Activated naive CD8-positive, alpha-beta T cell (primary cell): ENCODE measurements at regions not wholly inside any gene's neighbourhood (a gene's known extent, or its start where the extent isn't known, plus 50 kb on each side); places are given as distances from the start of the nearest gene placed in this dataset.
"Not testable (repeated sequence)": the region's sequence is repeated elsewhere in the genome, so short reads cannot be mapped to it uniquely, and the experiment has no call there.

Experiments used
- H3K27ac Mint-ChIP-seq: one replicate; pipeline ENCODE4 v1.8.0; 2021; ENCODE audit warnings: mixed read lengths
- H3K27me3 Mint-ChIP-seq: one replicate; pipeline ENCODE4 v1.8.0; 2021; ENCODE audit warnings: mixed read lengths
- H3K36me3 Mint-ChIP-seq: one replicate; pipeline ENCODE4 v1.8.0; 2021; ENCODE audit warnings: mixed read lengths
- H3K4me1 Mint-ChIP-seq: one replicate; pipeline ENCODE4 v1.8.0; 2021; ENCODE audit warnings: low read depth, mixed read lengths
- H3K4me3 Mint-ChIP-seq: one replicate; pipeline ENCODE4 v1.8.0; 2021; ENCODE audit warnings: mild to moderate bottlenecking, mixed read lengths
- H3K9me3 Mint-ChIP-seq: one replicate; pipeline ENCODE4 v1.8.0; 2021; ENCODE audit warnings: low read depth, mixed read lengths

GRCh38 chr19:29873801-29874575, 62.2 kb downstream of the CCNE1 start:
- peak overlapping the region; percentile 51 for H3K4me3 Mint-ChIP-seq
- peaks cover 9% of the 10 kb centered on the region for H3K4me1 Mint-ChIP-seq
- H3K36me3 Mint-ChIP-seq: no peaks in the 10 kb centered on the region
- no peaks in the 10 kb centered on the region for H3K9me3 Mint-ChIP-seq
- H3K27ac Mint-ChIP-seq: no peak overlapping the region
- peaks cover 11% of the 10 kb centered on the region for H3K27me3 Mint-ChIP-seq

DNA sequence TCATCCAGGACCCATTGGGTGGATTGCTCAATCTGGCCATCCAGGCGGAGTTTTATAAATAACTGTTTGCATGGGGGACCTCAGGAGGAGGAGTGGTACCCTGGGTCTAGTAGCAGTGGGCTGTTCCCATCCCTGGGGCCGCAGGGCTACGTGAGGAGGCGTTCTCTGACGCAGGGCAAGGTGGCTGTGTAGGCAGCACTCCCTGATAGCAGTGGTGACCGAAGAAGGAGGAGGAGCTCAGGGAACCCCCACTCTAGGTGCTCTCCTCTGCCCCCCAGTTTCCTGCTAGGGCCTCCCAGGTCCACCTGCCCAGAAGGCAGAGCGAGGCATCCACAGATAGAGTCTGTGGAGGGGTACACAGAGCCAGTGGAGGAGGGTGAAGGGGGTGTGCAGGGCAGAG, 64.1 kb downstream of the CCNE1 start:
- Mint-ChIP-seq H3K4me3 (no peak overlapping the region), H3K27me3 (peaks cover 14% of the 10 kb centered on the region), H3K9me3 (no peaks in the 10 kb centered on the region), H3K4me1 (peaks cover 9% of the 10 kb centered on the region), H3K27ac (no peak overlapping the region), H3K36me3 (no peaks in the 10 kb centered on the region)

DNA sequence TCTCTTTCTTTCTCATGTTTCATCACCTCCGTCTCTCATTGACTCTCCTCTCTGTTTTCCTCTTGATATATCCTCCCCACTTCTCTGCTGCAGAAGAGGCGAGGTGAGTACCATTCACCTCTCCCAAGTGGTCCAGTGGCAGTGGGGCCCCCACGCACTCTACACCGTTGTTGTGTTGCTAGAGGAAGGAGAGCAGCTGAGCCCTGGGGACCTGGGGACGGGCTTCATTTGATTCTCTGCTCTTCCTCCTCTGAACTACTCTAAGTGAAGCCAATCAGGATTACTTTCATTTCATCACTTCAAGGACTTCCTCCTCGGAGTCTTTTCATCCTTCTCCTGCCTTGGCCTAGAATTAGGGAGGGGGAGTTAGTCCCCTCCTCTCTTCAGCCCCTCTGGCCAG, 64.6 kb downstream of the CCNE1 start:
- Mint-ChIP-seq H3K36me3 (no peaks in the 10 kb centered on the region), H3K4me1 (peaks cover 9% of the 10 kb centered on the region), H3K9me3 (no peaks in the 10 kb centered on the region), H3K27me3 (peaks cover 12% of the 10 kb centered on the region), H3K4me3 (no peak overlapping the region), H3K27ac (no peak overlapping the region)

DNA sequence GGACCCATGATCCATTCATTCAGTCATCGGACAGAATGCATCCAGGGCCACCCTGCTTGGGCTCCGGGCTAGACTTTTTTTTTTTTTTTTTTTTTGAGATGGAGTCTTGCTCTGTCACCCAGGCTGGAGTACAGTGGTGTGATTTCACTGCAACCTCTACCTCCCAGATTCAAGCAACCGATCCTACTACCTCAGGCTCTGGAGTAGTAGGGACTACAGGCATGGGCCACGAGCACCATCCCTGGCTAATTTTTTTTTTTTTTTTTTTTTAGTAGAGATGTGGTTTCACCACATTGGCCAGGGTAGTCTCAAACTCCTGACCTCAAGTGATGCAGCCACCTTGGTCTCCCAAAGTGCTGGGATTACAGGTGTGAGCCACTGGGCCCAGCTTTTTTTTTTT, 65.1 kb downstream of the CCNE1 start:
- not testable (repeated sequence) for H3K4me3 Mint-ChIP-seq, H3K4me1 Mint-ChIP-seq, H3K36me3 Mint-ChIP-seq, H3K9me3 Mint-ChIP-seq, H3K27ac Mint-ChIP-seq
- peaks cover 12% of the 10 kb centered on the region for H3K27me3 Mint-ChIP-seq

DNA sequence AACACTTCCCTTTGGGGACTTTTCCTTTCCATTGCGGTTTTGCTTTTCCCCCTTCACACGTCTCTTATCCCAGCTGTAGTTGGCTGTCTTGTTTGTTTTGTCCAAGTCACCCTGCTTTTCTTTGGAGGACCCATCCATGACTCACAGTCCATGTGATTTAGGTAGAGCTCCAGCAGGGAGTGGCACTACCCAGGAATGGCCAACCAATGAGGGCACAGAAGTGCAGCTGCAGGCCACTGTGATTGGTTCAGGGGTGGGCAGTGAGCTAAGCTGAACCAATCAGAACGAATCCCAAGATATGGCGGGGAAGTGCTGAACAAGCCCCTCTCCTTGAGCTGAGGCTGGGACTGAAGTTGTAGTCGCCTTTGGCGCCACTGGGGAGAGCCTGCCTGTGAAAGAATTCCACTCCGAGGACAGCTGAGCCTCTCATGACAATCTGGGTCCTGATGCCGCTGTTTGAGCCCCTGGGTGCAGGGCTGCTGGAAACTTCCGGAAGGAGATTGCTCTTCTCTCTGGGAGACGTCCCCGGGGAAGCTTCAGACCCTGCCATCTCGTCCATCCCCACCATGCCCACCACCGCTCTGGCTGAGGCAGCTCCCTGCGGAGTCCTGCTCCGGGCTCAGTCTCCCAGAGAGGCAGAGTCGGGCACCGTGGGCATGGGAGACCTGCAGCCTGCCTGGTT, 62.9 kb upstream of the URI1 start:
- peaks cover 12% of the 10 kb centered on the region for H3K27me3 Mint-ChIP-seq
- H3K36me3 Mint-ChIP-seq: no peaks in the 10 kb centered on the region
- no peaks in the 10 kb centered on the region for H3K9me3 Mint-ChIP-seq
- H3K4me3 Mint-ChIP-seq: no peak overlapping the region
- H3K27ac Mint-ChIP-seq: no peak overlapping the region
- H3K4me1 Mint-ChIP-seq: no peaks in the 10 kb centered on the region

DNA sequence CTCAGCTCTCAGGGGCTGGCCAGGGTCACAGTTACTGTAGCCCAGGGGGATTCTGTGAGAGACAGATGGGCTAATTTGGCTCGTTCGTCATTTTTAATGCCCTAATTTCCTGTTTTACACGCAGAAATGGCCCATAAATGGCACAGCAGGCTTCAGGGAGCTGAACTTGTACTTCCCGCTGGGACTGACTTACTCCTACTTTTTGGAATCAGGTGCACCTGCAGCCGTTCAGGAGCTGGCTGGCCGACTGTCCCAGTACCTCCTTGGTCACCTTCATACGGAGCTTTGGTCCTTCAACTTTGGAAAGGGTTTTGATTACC, 62.4 kb upstream of the URI1 start:
- H3K27me3 Mint-ChIP-seq: peaks cover 12% of the 10 kb centered on the region
- H3K36me3 Mint-ChIP-seq: no peaks in the 10 kb centered on the region

GRCh38 chr19:29880498-29881081, 61.4 kb upstream of the URI1 start:
- no peaks in the 10 kb centered on the region for H3K9me3 Mint-ChIP-seq
- H3K27ac Mint-ChIP-seq: peak overlapping the region; percentile 34
- H3K4me3 Mint-ChIP-seq: no peak overlapping the region
- no peaks in the 10 kb centered on the region for H3K4me1 Mint-ChIP-seq
- H3K36me3 Mint-ChIP-seq: no peaks in the 10 kb centered on the region
- H3K27me3 Mint-ChIP-seq: peaks cover 9% of the 10 kb centered on the region

More for the DNA sequence above, 62.4 kb upstream of the URI1 start:
- Mint-ChIP-seq H3K27ac (no peak overlapping the region), H3K4me3 (no peak overlapping the region), H3K9me3 (no peaks in the 10 kb centered on the region), H3K4me1 (no peaks in the 10 kb centered on the region)

GRCh38 chr19:29881386-29881785, 60.7 kb upstream of the URI1 start:
- Mint-ChIP-seq H3K27me3 (peaks cover 7% of the 10 kb centered on the region), H3K4me1 (no peaks in the 10 kb centered on the region), H3K4me3 (no peak overlapping the region), H3K36me3 (no peaks in the 10 kb centered on the region), H3K9me3 (no peaks in the 10 kb centered on the region), H3K27ac (no peak overlapping the region)

- Mint-ChIP-seq H3K27ac (no peak overlapping the region), H3K9me3 (no peaks in the 10 kb centered on the region), H3K4me3 (no peak overlapping the region), H3K4me1 (peaks cover 6% of the 10 kb centered on the region), H3K27me3 (peaks cover 5% of the 10 kb centered on the region), H3K36me3 (no peaks in the 10 kb centered on the region)
Measured at GRCh38 chr19:29882719-29883105, 59.3 kb upstream of the URI1 start.

- Mint-ChIP-seq H3K36me3 (no peaks in the 10 kb centered on the region), H3K27me3 (peaks cover 3% of the 10 kb centered on the region), H3K9me3 (no peaks in the 10 kb centered on the region), H3K4me1 (peaks cover 6% of the 10 kb centered on the region), H3K4me3 (no peak overlapping the region), H3K27ac (no peak overlapping the region)
Measured at GRCh38 chr19:29884044-29884443, 58.0 kb upstream of the URI1 start.

DNA sequence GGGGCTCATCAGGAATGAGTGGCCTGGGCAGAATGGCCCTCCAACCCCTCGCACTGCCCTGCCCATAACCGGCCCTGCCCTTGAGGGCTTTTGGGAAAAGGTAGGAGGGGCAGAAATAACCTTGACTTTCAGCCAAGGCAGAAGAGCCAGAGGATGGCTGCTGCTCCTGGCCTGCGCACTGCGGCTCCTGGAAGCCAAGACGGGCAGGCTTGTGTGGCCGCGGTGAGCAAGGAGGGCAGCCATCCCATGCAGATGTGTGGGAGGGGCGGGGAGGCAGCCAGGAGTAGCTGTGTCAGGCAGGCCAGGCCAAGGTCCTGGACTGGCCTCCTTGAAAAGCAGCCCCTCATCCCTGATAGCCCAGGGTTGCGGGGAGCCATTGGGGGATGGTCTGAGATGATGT, 57.6 kb upstream of the URI1 start:
- Mint-ChIP-seq H3K36me3 (no peaks in the 10 kb centered on the region), H3K4me3 (no peak overlapping the region)

GRCh38 chr19:29886106-29886505, 55.9 kb upstream of the URI1 start:
- not testable (repeated sequence) for H3K4me1 Mint-ChIP-seq, H3K9me3 Mint-ChIP-seq, H3K36me3 Mint-ChIP-seq, H3K4me3 Mint-ChIP-seq, H3K27me3 Mint-ChIP-seq, H3K27ac Mint-ChIP-seq

More for the DNA sequence above, 57.6 kb upstream of the URI1 start:
- H3K9me3 Mint-ChIP-seq: no peaks in the 10 kb centered on the region
- H3K4me1 Mint-ChIP-seq: peaks cover 6% of the 10 kb centered on the region
- no peak overlapping the region for H3K27ac Mint-ChIP-seq
- peaks cover 2% of the 10 kb centered on the region for H3K27me3 Mint-ChIP-seq

DNA sequence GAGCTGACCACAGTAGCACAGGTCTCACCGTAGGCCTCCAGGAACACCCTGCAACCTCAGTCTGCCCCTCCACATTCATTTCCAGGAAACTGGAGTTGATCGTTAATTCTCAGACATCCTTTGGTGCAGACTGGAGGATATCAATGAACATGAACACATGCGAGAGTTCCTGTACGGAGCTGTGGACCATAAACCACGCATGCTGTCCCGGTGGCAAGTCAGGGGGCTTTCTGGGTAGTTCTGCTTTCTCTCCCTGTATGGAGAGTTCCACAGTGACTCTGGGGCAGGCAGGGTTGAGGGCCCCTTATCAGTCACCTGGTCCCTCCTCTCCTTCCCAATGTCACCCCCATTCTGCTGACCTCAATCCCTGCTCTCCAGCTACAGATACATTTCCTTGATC, 55.5 kb upstream of the URI1 start:
- H3K27ac Mint-ChIP-seq: no peak overlapping the region
- H3K36me3 Mint-ChIP-seq: no peaks in the 10 kb centered on the region
- peaks cover 6% of the 10 kb centered on the region for H3K4me1 Mint-ChIP-seq
- no peaks in the 10 kb centered on the region for H3K9me3 Mint-ChIP-seq
- H3K4me3 Mint-ChIP-seq: no peak overlapping the region
- H3K27me3 Mint-ChIP-seq: no peaks in the 10 kb centered on the region

- no peak overlapping the region for H3K27ac Mint-ChIP-seq
- H3K9me3 Mint-ChIP-seq: no peaks in the 10 kb centered on the region
- H3K36me3 Mint-ChIP-seq: no peaks in the 10 kb centered on the region
- H3K27me3 Mint-ChIP-seq: no peaks in the 10 kb centered on the region
- no peak overlapping the region for H3K4me3 Mint-ChIP-seq
- peaks cover 6% of the 10 kb centered on the region for H3K4me1 Mint-ChIP-seq
Measured at GRCh38 chr19:29887442-29887855, 54.6 kb upstream of the URI1 start.

DNA sequence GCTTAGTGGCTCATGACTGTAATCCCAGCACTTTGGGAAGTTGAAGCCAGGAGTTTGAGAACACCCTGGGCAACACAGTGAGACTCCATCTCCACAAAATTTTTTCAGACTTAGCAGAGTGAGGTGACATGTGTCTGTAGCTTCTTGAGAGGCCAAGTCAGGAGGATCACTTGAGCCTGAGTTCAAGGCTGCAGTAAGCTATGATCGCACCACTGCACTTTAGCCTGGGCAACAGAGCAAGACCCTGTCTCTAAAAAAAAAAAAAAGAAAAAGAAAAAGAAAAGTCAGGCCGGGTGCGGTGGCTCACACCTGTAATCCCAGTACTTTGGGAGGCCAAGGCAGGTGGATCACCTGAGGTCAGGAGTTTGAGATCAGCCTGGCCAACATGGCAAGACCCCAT, 54.0 kb upstream of the URI1 start:
- not testable (repeated sequence) for H3K4me3 Mint-ChIP-seq, H3K36me3 Mint-ChIP-seq, H3K27ac Mint-ChIP-seq, H3K4me1 Mint-ChIP-seq, H3K9me3 Mint-ChIP-seq, H3K27me3 Mint-ChIP-seq

- H3K9me3 Mint-ChIP-seq: no peaks in the 10 kb centered on the region
- no peaks in the 10 kb centered on the region for H3K36me3 Mint-ChIP-seq
- peaks cover 6% of the 10 kb centered on the region for H3K4me1 Mint-ChIP-seq
- no peaks in the 10 kb centered on the region for H3K27me3 Mint-ChIP-seq
- H3K4me3 Mint-ChIP-seq: no peak overlapping the region
- no peak overlapping the region for H3K27ac Mint-ChIP-seq
Measured at GRCh38 chr19:29889702-29890101, 52.3 kb upstream of the URI1 start.
